ENCODE measurements at regions not wholly inside any gene's neighbourhood (a gene's known extent, or its start where the extent isn't known, plus 50 kb on each side); places are given as distances from the start of the nearest gene placed in this dataset.

GRCh38 chr7:42709284-42709683 lies 202.6 kb downstream of the C7orf25 start:
- no peak for TF ChIP-seq CTCF (IDR thresholded peaks at IDR 0.05; ENCODE audit: low read depth, low read length)
- in situ Hi-C loops (cut with HindIII; ENCODE audit: low sequenced_read_pairs), result no loop called here
- no peak for DNase-seq (ENCODE audit: low read depth, low spot score)
- no peak overlapping the region for H3K4me3 ChIP-seq (ENCODE audit: low read depth, low read length)

GRCh38 chr7:42704710-42705109 lies 207.2 kb downstream of the C7orf25 start:
- H3K4me3 ChIP-seq (ENCODE audit: low read depth, low read length), result no peak overlapping the region
- TF ChIP-seq CTCF (IDR thresholded peaks at IDR 0.05; ENCODE audit: low read depth, low read length), result no peak
- no peak for DNase-seq (ENCODE audit: low read depth, low spot score)
- in situ Hi-C loops (cut with HindIII; ENCODE audit: low sequenced_read_pairs), result no loop called here

GRCh38 chr7:42702647-42703046 lies 209.2 kb downstream of the C7orf25 start:
- in situ Hi-C loops (cut with HindIII; ENCODE audit: low sequenced_read_pairs), result no loop called here
- no peak for TF ChIP-seq CTCF (IDR thresholded peaks at IDR 0.05; ENCODE audit: low read depth, low read length)
- no peak for DNase-seq (ENCODE audit: low read depth, low spot score)
- no peak overlapping the region for H3K4me3 ChIP-seq (ENCODE audit: low read depth, low read length)

GRCh38 chr7:42700406-42701327 lies 211.2 kb downstream of the C7orf25 start:
- in situ Hi-C loops (cut with HindIII; ENCODE audit: low sequenced_read_pairs), result no loop called here
- DNase-seq (ENCODE audit: low read depth, low spot score), result no peak
- TF ChIP-seq CTCF (IDR thresholded peaks at IDR 0.05; ENCODE audit: low read depth, low read length), result no peak
- H3K4me3 ChIP-seq (ENCODE audit: low read depth, low read length), result no peak overlapping the region

GRCh38 chr7:42699380-42700178 lies 212.3 kb downstream of the C7orf25 start:
- in situ Hi-C loops (cut with HindIII; ENCODE audit: low sequenced_read_pairs), result no loop called here
- TF ChIP-seq CTCF (IDR thresholded peaks at IDR 0.05; ENCODE audit: low read depth, low read length), result no peak
- DNase-seq (ENCODE audit: low read depth, low spot score), result no peak

GRCh38 chr7:42698600-42699374 lies 213.1 kb downstream of the C7orf25 start:
- no peak overlapping the region for H3K4me3 ChIP-seq (ENCODE audit: low read depth, low read length)
- in situ Hi-C loops (cut with HindIII; ENCODE audit: low sequenced_read_pairs), result no loop called here
- no peak for DNase-seq (ENCODE audit: low read depth, low spot score)
- TF ChIP-seq CTCF (IDR thresholded peaks at IDR 0.05; ENCODE audit: low read depth, low read length), result no peak

More at GRCh38 chr7:42699380-42700178, 212.3 kb downstream of the C7orf25 start:
- H3K4me3 ChIP-seq (ENCODE audit: low read depth, low read length), result no peak overlapping the region

Measured in astrocyte of the spinal cord (primary cell).